Suprapubic skin (tissue), 3 donors: ENCODE measurements at regions not wholly inside any gene's neighbourhood (a gene's known extent, or its start where the extent isn't known, plus 50 kb on each side); places are given as distances from the start of the nearest gene placed in this dataset.

Experiments
- CTCF ChIP-seq, 2 donors: fragments of 200-600 bp in 1 of 2; fragments of 450-650 bp in 1 of 2; sonication (generic) in 1 of 2; IDR thresholded peaks; one replicate each; pipeline ENCODE4 v1.5.1; 2016 to 2019; ENCODE audit warnings: antibody characterized with exemption in 2 of 2, mild to moderate bottlenecking in 1 of 2, moderate library complexity in 1 of 2
- POLR2A ChIP-seq, 2 donors: fragments of 450-650 bp; IDR thresholded peaks; one replicate each; pipeline ENCODE4 v1.6.1; 2017; ENCODE audit warnings: antibody characterized with exemption in 2 of 2, mild to moderate bottlenecking in 2 of 2, moderate library complexity in 2 of 2

- TF ChIP-seq CTCF (IDR thresholded peaks at IDR 0.05) = no peak
- TF ChIP-seq POLR2A (IDR thresholded peaks at IDR 0.05) = no peak
Observed at GRCh38 chr13:105491345-105491744, 1044.1 kb downstream of the EFNB2 start.
